ENCODE measurements at regions not wholly inside any gene's neighbourhood (a gene's known extent, or its start where the extent isn't known, plus 50 kb on each side); places are given as distances from the start of the nearest gene placed in this dataset.

GRCh38 chr18:1564793-1565192 lies 660.1 kb downstream of the ADCYAP1 start:
- Histone ChIP-seq H3K9ac (ENCODE audit: low read length) (no peak overlapping the region), H4K91ac (ENCODE audit: low read depth, low read length) (no peak overlapping the region), H3K27me3 (ENCODE audit: insufficient read depth, low read length) (no peaks in the 10 kb centered on the region), H2BK5ac (ENCODE audit: low read depth, low read length, poor library complexity) (no peak overlapping the region), H3K18ac (ENCODE audit: low read length) (no peak overlapping the region), H3K9me3 (ENCODE audit: insufficient read depth, low read depth, low read length) (no peaks in the 10 kb centered on the region), H3K23ac (ENCODE audit: low read length) (no peak overlapping the region), H3K27ac (ENCODE audit: low read depth, low read length) (no peak overlapping the region), H4K12ac (ENCODE audit: low read depth, low read length) (no peak overlapping the region), H2BK120ac (ENCODE audit: insufficient read depth, low read length, poor library complexity) (no peak overlapping the region), H3K14ac (ENCODE audit: low read length) (no peak overlapping the region), H3K4me2 (ENCODE audit: low read length) (no peak overlapping the region), H4K8ac (ENCODE audit: low read depth, low read length) (no peak overlapping the region), H2AK5ac (ENCODE audit: low read length) (no peak overlapping the region), H3K36me3 (ENCODE audit: control insufficient read depth in 1 of 2, insufficient read depth in 2 of 2, low read length in 2 of 2) (no peaks in the 10 kb centered on the region), H3K4ac (ENCODE audit: low read depth, low read length) (no peak overlapping the region), H3K79me1 (ENCODE audit: low read length) (no peaks in the 10 kb centered on the region), H2BK12ac (ENCODE audit: low read length) (no peak overlapping the region), H3K4me1 (ENCODE audit: control insufficient read depth in 1 of 2, insufficient read depth in 2 of 2, low read length in 2 of 2) (no peaks in the 10 kb centered on the region), H3K4me3 (ENCODE audit: low read depth, low read length) (no peak overlapping the region), H2AFZ (ENCODE audit: insufficient read depth, low read length, poor library complexity) (no peak overlapping the region), H3K79me2 (ENCODE audit: control insufficient read depth, insufficient read depth, low read length, poor library complexity) (no peaks in the 10 kb centered on the region)
- no CpG with 5 or more reads among the region's 3 CpGs for WGBS (ENCODE audit: extremely low coverage, insufficient coverage, insufficient read length)
- DNase-seq = no peak

- H3K4me2 ChIP-seq (ENCODE audit: low read length) = no peak overlapping the region
- H3K9me3 ChIP-seq (ENCODE audit: insufficient read depth, low read depth, low read length) = no peaks in the 10 kb centered on the region
- H3K4me3 ChIP-seq (ENCODE audit: low read depth, low read length) = no peak overlapping the region
- H2BK5ac ChIP-seq (ENCODE audit: low read depth, low read length, poor library complexity) = no peak overlapping the region
- H2BK120ac ChIP-seq (ENCODE audit: insufficient read depth, low read length, poor library complexity) = no peak overlapping the region
- no peak overlapping the region for H2AFZ ChIP-seq (ENCODE audit: insufficient read depth, low read length, poor library complexity)
- no CpG with 5 or more reads among the region's 2 CpGs for WGBS (ENCODE audit: extremely low coverage, insufficient coverage, insufficient read length)
- H2AK5ac ChIP-seq (ENCODE audit: low read length) = no peak overlapping the region
- H3K9ac ChIP-seq (ENCODE audit: low read length) = no peak overlapping the region
- no peak overlapping the region for H3K23ac ChIP-seq (ENCODE audit: low read length)
- no peaks in the 10 kb centered on the region for H3K79me1 ChIP-seq (ENCODE audit: low read length)
- no peak overlapping the region for H3K18ac ChIP-seq (ENCODE audit: low read length)
- H3K79me2 ChIP-seq (ENCODE audit: control insufficient read depth, insufficient read depth, low read length, poor library complexity) = no peaks in the 10 kb centered on the region
- H4K8ac ChIP-seq (ENCODE audit: low read depth, low read length) = no peak overlapping the region
- no peak overlapping the region for H3K4ac ChIP-seq (ENCODE audit: low read depth, low read length)
- no peak overlapping the region for H3K27ac ChIP-seq (ENCODE audit: low read depth, low read length)
- H3K4me1 ChIP-seq (ENCODE audit: control insufficient read depth in 1 of 2, insufficient read depth in 2 of 2, low read length in 2 of 2) = no peaks in the 10 kb centered on the region
- H4K91ac ChIP-seq (ENCODE audit: low read depth, low read length) = no peak overlapping the region
- no peak overlapping the region for H3K14ac ChIP-seq (ENCODE audit: low read length)
- DNase-seq = no peak
- H3K27me3 ChIP-seq (ENCODE audit: insufficient read depth, low read length) = no peaks in the 10 kb centered on the region
- H4K12ac ChIP-seq (ENCODE audit: low read depth, low read length) = no peak overlapping the region
- H3K36me3 ChIP-seq (ENCODE audit: control insufficient read depth in 1 of 2, insufficient read depth in 2 of 2, low read length in 2 of 2) = no peaks in the 10 kb centered on the region
- H2BK12ac ChIP-seq (ENCODE audit: low read length) = no peak overlapping the region
Observed at GRCh38 chr18:1571206-1571605, 666.5 kb downstream of the ADCYAP1 start.

GRCh38 chr18:1573732-1574131 lies 669.1 kb downstream of the ADCYAP1 start:
- WGBS (ENCODE audit: extremely low coverage, insufficient coverage, insufficient read length) = no CpG with 5 or more reads among the region's 5 CpGs
- Histone ChIP-seq H2BK120ac (ENCODE audit: insufficient read depth, low read length, poor library complexity) (no peak overlapping the region), H4K8ac (ENCODE audit: low read depth, low read length) (no peak overlapping the region), H2AFZ (ENCODE audit: insufficient read depth, low read length, poor library complexity) (no peak overlapping the region), H3K27ac (ENCODE audit: low read depth, low read length) (no peak overlapping the region), H3K79me2 (ENCODE audit: control insufficient read depth, insufficient read depth, low read length, poor library complexity) (no peaks in the 10 kb centered on the region), H3K9me3 (ENCODE audit: insufficient read depth, low read depth, low read length) (no peaks in the 10 kb centered on the region), H4K91ac (ENCODE audit: low read depth, low read length) (no peak overlapping the region), H2BK12ac (ENCODE audit: low read length) (no peak overlapping the region), H3K4ac (ENCODE audit: low read depth, low read length) (no peak overlapping the region), H2BK5ac (ENCODE audit: low read depth, low read length, poor library complexity) (no peak overlapping the region), H3K4me1 (ENCODE audit: control insufficient read depth in 1 of 2, insufficient read depth in 2 of 2, low read length in 2 of 2) (no peaks in the 10 kb centered on the region), H4K12ac (ENCODE audit: low read depth, low read length) (no peak overlapping the region), H3K14ac (ENCODE audit: low read length) (no peak overlapping the region), H3K23ac (ENCODE audit: low read length) (no peak overlapping the region), H3K36me3 (ENCODE audit: control insufficient read depth in 1 of 2, insufficient read depth in 2 of 2, low read length in 2 of 2) (no peaks in the 10 kb centered on the region), H3K4me2 (ENCODE audit: low read length) (no peak overlapping the region), H3K9ac (ENCODE audit: low read length) (no peak overlapping the region), H3K18ac (ENCODE audit: low read length) (no peak overlapping the region), H3K27me3 (ENCODE audit: insufficient read depth, low read length) (no peaks in the 10 kb centered on the region), H3K4me3 (ENCODE audit: low read depth, low read length) (no peak overlapping the region), H3K79me1 (ENCODE audit: low read length) (no peaks in the 10 kb centered on the region), H2AK5ac (ENCODE audit: low read length) (no peak overlapping the region)
- peak in 1 of 2 donors; percentile 31 for DNase-seq

- Histone ChIP-seq H3K9me3 (ENCODE audit: insufficient read depth, low read depth, low read length) (no peaks in the 10 kb centered on the region), H4K12ac (ENCODE audit: low read depth, low read length) (no peak overlapping the region), H3K4me1 (ENCODE audit: control insufficient read depth in 1 of 2, insufficient read depth in 2 of 2, low read length in 2 of 2) (no peaks in the 10 kb centered on the region), H3K36me3 (ENCODE audit: control insufficient read depth in 1 of 2, insufficient read depth in 2 of 2, low read length in 2 of 2) (no peaks in the 10 kb centered on the region), H3K79me2 (ENCODE audit: control insufficient read depth, insufficient read depth, low read length, poor library complexity) (no peaks in the 10 kb centered on the region), H3K79me1 (ENCODE audit: low read length) (no peaks in the 10 kb centered on the region), H2AFZ (ENCODE audit: insufficient read depth, low read length, poor library complexity) (no peak overlapping the region), H4K8ac (ENCODE audit: low read depth, low read length) (no peak overlapping the region), H3K27me3 (ENCODE audit: insufficient read depth, low read length) (no peaks in the 10 kb centered on the region), H3K23ac (ENCODE audit: low read length) (no peak overlapping the region), H3K27ac (ENCODE audit: low read depth, low read length) (no peak overlapping the region), H2BK120ac (ENCODE audit: insufficient read depth, low read length, poor library complexity) (no peak overlapping the region), H2BK5ac (ENCODE audit: low read depth, low read length, poor library complexity) (no peak overlapping the region), H3K4me2 (ENCODE audit: low read length) (no peak overlapping the region), H2BK12ac (ENCODE audit: low read length) (no peak overlapping the region), H3K9ac (ENCODE audit: low read length) (no peak overlapping the region), H4K91ac (ENCODE audit: low read depth, low read length) (no peak overlapping the region), H3K14ac (ENCODE audit: low read length) (no peak overlapping the region), H3K4me3 (ENCODE audit: low read depth, low read length) (no peak overlapping the region), H3K4ac (ENCODE audit: low read depth, low read length) (no peak overlapping the region), H3K18ac (ENCODE audit: low read length) (no peak overlapping the region), H2AK5ac (ENCODE audit: low read length) (no peak overlapping the region)
- WGBS (ENCODE audit: extremely low coverage, insufficient coverage, insufficient read length) = no CpG with 5 or more reads among the region's 3 CpGs
- DNase-seq = no peak
Observed at GRCh38 chr18:1575084-1575483, 670.4 kb downstream of the ADCYAP1 start.

Measured in trophoblast cell (in vitro differentiated cells and primary cell).